T1000 (cell line): ENCODE measurements at regions not wholly inside any gene's neighbourhood (a gene's known extent, or its start where the extent isn't known, plus 50 kb on each side); places are given as distances from the start of the nearest gene placed in this dataset.
"Not testable (repeated sequence)": the region's sequence is repeated elsewhere in the genome, so short reads cannot be mapped to it uniquely, and the experiment has no call there.

Experiments used
- DNase-seq: peaks from one replicate; lab custom pipeline; 2025; ENCODE audit warnings: mixed read lengths; lab: John Stamatoyannopoulos, UW

DNA sequence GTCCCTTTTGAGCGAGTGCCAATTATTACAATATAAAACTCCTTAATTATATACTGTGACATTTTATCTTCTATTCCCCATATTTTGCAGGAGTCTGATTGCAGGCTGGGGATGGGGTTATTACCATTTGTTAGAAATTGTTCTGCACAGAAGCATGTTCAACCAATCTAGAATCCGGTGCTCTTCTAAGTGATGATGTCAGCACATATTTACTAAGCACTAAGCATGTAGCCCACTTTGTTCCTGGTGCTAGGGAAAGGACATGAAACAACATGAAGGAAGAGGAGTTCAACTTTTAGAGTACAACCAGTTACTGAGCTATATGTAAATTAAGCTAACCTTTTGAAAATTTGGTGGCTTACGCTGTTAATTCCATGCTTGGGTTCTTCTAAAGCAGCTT is 52.8 kb upstream of the IL1RAPL2 start:
- DNase-seq, result no peak

DNA sequence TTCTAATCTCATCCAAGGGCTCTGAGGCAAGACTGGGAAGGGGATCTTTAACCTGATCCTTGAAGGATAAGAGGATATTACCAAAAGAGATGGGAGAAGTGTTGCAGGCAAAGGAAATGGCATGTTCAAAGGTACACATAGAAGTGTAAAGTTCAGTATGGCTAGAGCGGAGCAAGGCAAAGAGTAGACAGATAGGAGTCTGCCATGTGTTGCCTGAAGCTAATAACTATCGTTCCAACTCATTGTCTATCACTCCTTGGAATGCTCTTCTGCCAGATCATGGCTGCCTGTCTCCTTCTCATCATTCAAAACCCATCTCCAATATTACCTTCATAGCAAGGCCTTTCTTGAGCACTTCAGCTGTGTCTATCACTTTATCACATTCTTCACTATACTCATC is 55.2 kb upstream of the IL1RAPL2 start:
- DNase-seq, result no peak

DNA sequence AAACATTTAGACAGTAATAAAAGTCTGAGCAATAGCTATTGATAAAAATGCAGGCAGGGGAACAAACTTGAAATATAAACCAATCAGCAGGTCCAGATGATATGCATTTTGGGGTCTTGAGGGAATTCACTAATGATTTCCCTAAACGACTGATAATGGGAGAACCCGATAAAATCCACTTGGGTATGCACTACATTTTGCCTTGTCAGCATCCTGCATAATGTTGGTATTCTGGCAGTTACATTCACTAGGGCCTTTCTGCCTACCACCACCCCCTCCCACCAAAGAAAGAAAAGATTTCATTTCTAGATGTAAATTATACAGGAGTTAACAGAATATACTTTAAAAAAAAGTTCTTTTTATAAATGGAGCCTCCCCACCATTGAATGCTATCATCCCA is 63.5 kb upstream of the IL1RAPL2 start:
- no peak for DNase-seq

DNA sequence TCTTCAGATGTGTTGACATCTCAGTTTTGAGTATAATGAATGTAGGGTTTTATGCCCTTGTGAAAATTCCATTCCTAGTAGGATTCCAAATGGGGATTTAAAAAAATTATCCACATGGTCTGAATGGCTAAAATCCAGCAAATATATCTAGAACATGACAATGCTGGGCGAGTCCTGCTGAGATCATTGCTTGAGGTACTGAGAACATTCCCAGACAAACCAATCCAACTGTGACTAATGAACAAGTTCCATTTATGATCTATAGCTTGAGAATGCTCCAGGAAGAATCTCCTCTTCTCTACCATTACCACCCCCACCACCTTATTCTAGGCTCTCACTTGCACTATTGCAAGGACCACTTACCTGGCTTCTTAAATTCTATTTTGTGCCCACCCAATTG is 77.2 kb upstream of the IL1RAPL2 start:
- DNase-seq, result no peak

DNA sequence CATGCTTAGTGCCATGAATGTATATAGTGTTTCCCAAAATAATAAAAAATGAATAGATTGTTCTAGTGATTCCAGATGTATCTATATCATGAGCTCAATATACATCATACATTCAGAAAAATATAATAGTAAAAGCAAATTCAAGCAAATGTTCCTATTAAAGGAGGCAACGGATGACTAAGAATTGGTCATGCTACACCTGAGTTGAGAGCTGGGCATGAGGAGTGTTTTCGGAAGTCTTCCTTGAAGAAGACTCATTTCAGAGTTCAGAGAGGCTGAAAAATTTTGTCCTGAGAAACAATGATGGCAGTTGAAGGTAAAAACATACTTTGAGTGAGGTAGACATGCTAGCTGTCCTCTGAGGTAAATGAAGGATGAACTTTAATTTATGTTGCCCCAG is 79.3 kb upstream of the IL1RAPL2 start:
- DNase-seq, result no peak

DNA sequence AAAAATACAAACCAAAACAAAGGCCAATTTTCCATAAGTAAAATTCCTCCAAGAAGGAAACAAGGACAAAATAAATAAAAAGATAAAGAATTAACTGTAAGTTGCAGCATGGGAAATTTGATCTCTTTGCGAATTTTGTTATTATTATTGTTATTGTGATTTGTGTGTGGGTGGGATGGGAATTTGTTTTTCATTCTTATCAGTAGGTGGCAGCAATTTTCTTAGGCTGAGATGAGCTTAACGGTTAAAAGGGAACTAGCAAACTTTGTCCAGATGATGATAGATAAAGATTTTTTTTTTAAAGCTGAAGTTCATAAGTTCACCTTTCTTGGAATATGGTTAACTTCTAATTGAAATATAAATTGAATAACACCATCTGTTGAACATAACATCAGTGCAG is 83.2 kb upstream of the IL1RAPL2 start:
- DNase-seq, result no peak

DNA sequence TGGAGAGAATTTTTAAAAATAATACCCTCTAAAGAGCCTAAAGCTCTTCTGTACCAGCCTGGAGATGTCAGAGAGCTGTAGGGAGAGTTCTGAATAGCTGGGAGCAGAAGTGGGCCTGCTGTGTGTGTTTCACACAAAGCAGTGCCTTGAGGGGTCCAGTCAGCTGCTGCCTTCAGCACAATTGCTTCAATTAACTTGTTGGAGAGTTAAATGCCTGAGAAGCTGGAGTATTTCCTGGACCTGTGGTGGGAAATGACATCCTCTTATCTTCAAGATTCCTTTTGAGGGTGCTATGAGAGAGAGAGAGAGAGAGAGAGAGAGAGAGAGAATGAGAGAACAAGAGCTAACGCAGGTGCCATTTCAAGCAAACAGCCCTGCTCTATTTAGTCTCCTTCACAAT is 96.2 kb upstream of the IL1RAPL2 start:
- no peak for DNase-seq

DNA sequence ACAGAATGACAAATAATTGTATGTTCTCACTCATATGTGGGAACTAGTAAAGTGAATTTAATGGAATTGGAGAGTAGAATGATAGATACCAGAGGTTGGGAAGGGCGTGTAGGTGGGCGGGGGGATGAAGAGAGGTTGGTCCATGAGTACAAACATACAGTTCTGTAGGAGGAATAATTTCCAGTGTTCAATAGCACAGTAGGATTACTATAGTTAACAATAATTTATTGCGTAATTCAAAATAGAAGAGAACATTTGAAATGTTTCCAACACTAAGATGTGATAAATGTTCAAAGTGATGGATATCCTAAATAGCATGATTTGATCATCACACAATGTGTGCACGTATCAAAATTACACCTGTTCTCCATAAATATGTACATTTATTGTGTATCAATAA is 106.2 kb upstream of the IL1RAPL2 start:
- no peak for DNase-seq

DNA sequence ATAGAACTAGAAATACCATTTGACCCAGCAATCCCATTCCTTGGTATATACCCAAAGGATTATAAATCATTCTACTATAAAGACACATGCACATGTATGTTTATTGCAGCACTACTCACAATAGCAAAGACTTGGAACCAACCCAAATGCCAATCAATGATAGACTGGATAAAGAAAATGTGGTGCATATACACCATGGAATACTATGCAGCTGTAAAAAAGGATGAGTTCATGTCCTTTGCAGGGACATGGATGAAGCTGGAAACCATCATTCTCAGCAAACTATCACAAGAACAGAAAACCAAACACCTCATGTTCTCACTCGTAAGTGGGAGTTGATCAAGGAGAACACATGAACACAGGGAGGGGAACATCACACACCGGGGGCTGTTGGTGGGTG is 108.9 kb upstream of the IL1RAPL2 start:
- DNase-seq, result not testable (repeated sequence)

DNA sequence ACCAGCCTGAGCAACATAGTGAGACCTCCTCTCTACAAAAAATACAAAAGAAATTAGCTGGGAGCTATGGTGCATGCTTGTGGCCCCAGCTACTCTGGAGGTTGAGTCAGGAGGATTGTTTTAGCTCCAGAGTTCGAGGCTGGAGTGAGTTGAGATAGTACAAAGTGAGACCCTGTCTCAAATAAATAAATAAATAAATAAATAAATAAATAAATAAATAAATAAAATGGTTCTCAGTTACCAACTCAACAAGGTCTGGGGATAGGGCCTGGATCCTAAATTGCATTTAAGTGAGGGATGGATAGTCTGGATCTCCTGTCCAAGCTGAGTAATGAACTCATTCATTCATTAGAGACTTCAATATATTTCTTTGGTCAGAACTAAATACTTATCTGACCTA is 115.7 kb upstream of the IL1RAPL2 start:
- no peak for DNase-seq

DNA sequence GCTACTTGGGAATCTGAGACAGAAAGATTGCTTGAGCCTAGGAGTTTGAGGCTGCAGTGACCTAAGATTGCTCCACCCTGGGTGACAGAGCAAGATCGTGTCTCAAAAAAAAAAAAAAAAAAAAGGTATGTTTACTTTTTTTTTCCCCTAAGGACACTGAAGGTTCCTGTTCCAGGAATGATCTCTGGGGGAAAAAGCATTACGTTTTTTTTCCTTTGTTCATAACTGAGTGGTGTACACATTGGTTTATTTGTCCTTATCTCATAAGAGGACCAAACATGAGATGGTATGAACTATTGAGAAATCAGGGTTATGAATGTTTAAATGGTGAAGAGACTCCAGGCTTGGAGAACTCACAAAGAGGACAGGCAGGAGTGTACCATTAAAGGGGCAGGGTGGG is 120.4 kb upstream of the IL1RAPL2 start:
- DNase-seq, result no peak

DNA sequence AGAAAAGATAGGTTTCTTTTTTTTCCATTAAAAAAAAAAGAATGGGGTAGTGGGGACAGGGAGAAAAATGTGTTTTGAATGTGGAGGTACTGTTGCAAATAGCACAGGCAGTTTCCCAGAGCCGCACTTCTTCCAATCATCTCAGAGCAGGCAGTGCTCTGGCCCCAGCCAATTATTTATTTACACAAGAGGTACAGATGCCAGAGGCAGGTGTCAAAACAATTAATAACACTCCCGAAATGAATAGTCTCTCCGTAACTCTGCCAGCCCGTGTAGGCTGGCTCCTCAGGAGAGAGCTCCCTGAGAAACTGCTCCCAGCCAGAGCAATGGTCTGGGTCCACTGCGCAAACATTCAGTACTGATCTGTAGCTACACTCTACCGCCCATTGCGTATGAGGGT is 130.8 kb upstream of the IL1RAPL2 start:
- DNase-seq, result no peak

DNA sequence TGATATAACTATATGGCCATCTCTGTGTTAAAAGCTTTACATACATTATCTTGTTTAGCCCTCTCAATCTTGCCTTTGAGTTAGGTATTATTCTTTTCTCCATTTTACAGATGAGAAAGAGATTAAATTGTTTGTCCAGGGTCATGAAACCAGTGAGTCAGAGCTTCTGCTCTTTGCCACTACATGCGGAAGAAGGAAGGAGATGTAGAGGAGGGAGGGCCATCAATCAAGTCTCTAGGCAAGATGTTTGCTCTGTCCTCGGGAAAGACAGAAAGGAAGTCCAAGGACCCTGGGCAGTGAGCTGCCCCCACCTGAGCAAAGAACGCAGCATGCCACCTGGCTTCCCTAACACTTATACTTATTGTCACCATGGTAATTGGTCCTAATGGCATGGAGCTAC is 133.7 kb upstream of the IL1RAPL2 start:
- no peak for DNase-seq

DNA sequence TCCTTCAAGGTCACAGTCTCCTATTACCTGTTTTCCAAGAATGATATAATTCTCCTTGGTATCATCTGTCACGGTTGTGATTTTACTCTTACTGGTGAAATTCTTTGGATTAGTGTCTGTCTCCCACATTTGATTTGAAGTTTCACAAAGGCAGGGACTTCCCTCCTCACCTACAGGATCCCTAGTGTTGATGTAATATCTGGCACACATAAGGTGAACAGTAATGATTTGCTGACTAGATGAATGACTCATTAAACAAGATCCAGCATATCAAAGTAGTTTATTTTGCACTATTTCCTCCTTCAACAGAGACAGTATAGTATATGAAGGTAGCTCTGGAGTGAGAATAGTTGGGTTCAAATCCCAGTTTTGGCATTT is 135.3 kb upstream of the IL1RAPL2 start:
- DNase-seq, result no peak

DNA sequence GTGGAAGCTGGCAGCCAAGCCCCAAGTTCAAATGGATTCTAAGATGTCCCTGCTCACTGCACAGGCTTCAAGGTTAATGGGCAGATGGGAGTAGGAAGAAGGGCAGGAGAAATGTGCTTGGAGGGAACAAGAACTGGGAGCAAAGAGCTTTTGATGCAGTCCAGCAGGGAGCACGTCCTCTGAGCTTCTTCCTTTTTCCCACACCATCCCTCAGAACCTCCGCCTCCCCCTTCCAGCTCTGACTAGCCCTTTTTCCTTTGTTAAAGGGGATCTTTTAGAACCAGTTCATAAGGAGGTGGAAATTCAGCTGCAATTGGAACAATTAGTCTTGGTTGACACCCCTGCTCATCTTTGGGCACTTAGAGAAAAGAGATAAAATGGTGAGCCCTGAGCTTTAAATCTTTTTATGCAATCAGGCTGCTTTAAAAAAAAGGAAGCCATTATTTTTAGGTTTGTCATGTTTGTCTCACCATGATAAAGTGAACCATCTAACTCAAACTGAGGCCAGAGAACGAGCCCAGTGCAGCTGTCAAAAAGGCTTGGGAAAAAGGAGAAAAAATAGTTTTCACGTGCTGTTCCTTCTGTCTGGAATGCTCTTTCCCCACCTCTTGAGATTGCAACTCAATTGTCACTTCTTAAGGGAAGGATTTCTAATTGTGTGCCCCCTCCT is 135.8 kb upstream of the IL1RAPL2 start:
- DNase-seq, result no peak

DNA sequence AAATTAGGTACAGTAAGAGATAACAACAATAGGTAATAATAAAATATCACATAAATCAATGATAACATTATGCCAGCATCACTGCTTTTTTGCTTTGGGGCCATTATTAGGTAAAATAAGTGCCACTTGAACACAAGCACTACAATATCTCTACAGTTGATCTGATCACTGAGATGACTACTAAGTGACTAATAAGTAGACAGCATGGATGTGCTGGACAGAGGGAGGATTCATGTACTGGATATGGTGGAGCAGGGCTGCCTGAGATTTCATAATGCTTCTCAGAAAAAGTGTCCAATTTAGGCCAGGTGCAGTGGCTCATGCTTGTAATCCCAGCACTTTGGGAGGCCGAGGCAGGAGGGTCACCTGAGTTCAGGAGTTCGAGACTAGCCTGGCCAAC is 137.8 kb upstream of the IL1RAPL2 start:
- no peak for DNase-seq

DNA sequence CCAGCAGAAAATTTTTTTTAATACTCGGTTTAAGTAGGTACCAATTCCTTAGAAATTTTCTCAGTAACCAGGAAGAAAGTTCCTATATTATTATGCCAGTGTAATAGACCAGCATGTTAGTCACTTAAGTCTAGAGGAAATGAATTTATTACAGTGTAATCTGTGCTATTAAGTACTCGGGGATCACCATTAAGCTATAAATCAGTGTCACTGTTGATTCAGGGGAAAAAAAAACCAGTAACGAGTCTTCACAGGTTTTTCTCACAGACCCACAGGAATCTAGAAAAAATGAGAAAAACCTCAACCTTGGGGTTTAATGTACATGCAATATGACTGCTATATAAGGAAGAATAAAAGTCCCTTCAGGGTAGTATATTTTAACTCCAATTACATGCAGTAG is 138.3 kb upstream of the IL1RAPL2 start:
- DNase-seq, result no peak

DNA sequence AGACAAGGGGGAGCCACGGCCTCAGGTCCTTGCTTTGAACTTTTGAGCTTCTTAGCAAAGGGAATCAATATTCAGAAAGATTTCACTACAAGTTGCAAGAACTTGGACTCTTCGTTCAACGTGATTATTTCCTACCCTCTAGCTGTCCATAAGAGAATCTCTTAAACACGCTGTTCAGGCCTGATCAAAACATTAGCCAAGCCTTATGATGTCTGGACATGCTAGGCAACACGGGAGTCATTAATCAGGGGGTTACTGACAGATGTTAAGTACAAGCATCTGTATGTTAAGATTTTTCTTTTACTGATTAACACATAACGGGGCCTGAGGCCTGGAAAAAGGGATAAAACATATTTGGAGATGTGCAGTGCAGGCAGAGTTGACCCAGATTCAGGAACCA is 138.9 kb upstream of the IL1RAPL2 start:
- DNase-seq, result no peak

DNA sequence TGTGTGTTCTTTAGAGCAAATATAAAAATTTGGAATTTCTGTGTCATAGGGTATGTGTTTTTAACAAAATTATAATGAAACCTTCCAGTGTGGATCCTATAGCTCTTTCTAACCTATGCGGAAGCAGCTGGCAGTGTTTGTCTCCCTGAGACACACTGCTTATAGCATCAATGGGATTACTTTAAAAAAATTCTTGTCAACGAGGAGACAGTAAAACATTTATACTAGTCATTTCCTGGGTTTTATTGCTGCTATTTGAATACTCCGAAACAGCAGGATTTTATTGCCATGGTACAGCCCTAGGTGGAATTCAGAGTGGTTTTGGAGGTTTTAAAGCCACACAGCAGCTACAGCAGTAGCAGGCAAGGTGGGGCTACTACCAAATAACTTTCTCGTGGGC is 145.1 kb upstream of the IL1RAPL2 start:
- DNase-seq, result no peak

DNA sequence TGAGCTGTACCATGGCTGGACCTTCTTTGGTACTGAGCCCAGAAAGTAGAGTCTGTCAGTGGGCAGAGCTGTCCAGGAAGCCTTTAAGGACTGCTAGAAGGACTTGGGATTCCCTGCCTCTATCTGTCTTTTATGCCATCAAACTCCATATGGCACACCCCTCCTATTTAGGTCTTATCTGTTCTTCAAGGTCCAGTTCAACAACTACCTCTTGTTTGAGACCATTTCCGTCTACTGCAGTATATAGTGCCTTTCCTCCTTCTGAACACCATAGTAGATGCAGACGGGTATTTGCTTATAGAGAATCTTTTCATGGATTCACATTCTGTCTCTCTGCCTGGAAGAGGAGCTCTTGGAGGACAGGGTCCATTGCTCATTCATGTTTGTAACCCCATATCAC is 146.1 kb upstream of the IL1RAPL2 start:
- DNase-seq, result no peak

DNA sequence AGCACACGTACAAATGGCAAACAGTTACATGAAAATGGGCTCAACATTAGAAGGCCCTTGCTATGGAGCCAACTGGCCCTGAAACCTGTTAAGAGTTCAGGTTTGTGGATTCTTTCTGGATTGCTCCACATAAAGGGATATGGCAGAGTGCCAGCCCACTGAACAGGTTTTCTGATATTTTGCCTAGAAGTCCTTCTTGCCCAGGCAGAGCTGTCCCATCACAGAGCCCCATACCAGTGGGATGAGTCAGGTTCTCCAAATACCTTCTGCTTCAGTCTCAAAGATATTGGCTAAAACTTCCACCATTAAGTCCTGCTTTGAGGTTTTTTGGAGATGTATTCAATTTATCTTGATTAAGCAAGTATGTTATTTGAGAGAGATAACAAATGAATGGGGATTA is 146.8 kb upstream of the IL1RAPL2 start:
- no peak for DNase-seq

DNA sequence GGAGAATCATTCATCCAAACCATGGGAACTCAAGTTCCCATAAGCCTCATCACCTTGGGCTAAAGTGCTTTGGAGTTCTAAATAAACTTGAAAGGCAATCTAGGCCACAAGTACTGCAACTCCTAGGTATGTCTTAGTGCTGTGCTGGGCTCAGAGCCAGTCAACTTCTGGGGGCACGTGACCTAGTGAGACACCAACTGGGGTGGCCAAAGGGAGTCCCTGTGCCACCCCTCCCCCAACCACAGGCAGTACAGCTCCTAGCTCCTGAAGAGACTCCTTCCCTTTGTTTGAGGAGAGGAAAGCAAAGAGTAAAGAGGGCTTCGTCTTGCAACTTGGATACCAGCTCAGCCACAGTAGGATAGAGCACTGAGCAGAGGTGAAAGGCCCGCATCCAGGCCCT is 154.2 kb upstream of the IL1RAPL2 start:
- no peak for DNase-seq

DNA sequence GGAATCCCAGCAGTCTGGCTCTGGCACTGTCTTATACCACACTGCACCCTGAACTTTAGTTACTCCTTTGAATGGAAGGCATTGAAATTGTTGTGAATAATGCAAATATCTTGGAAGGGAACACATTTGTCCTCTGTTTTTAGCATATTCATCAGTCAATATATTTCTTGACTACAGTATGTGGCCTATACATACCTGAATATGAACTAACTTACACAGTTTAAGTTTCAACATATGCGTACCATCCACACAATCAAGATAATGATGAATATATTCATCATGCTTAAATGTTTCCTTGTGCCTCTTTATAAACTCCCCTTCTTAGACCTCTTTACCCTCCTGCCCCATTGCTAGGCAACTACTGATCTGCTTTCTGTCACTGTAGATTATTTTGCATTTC is 145.7 kb upstream of the ESX1 start:
- no peak for DNase-seq

DNA sequence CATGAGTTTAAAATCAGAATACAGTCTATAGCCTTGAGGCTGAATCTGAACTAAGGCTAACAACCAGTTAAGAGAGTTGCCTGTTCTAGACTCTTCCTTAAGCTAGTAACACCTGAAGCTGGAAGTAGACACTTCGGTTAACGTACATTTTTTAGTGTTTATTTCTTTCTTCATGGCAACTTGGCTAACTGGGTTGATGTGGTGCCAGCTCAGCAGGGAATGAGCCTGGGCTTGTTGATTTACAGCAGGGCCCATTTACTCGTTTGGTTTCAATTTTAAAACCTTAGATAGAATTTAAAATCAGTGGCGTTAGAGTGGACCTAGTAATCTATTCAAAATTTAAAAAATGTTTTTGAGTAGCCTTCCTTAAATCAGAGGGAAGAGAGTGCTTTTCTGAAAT is 137.6 kb upstream of the ESX1 start:
- DNase-seq, result no peak

DNA sequence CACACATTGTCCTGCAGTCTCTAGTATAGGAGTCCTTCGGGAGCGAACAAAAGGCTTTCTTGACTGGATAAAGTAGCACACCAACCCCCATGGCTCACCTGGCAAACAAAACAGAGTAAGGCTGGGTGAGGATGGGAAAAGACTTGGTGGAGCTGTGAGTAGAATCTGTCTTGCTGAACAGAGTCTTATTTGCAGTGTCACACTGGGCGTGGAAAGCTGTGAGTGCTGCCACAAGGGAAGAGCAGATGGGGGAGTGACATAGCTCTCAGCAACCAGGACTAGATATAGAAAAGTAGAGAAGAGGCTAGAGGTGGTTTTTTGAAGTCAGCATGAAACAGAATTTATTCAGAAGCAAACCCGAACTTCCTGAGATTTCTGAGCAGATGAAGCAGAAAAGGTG is 137.2 kb upstream of the ESX1 start:
- no peak for DNase-seq
